GM19467 (cell line): ENCODE measurements at regions not wholly inside any gene's neighbourhood (a gene's known extent, or its start where the extent isn't known, plus 50 kb on each side); places are given as distances from the start of the nearest gene placed in this dataset.

Source experiments
- ATAC-seq: cut with Tn5 transposase; IDR thresholded peaks from one replicate; pipeline ENCODE4 v1.9.1; 2021; ENCODE audit warnings: mild to moderate bottlenecking, moderate library complexity; ENCODE audit not compliant: unreplicated experiment

DNA sequence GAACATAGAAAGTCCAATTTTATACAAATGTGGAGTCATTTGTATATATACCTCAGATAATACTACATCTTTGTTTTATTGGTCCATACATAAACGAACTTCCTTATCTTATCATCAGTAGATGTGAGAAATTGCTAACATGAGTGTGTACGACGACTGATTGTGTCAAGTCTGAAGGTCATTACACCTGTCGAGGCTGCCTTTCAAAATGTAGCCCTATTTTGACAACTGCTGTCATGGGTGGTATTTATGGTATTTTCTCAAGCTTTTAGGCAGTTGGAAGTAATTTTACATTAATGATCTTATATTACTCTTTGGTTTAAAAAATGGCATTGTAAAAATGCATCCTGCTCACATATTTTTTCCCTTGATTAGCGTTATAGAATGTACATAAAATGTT lies 183.7 kb upstream of the DNAJC19 start:
- no peak for ATAC-seq

DNA sequence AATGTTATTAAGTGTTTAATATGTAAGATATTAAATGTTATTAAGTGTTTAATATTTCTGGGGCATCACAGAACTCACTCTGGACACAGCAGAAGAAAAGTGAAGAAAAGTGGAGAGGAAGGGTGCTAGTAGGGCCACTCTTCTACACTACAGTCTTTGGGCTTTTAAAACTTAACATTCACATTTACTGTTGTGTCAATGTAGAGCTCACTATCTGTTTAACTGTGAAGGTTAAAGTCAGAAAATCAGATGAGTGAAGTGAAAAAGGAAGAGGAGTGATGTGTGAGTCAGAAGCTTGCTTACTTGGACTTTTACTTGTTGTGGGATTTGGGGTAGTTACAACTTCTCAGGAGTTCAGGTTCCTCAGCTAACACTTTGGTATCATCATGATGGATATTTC lies 145.3 kb upstream of the DNAJC19 start:
- no peak for ATAC-seq

DNA sequence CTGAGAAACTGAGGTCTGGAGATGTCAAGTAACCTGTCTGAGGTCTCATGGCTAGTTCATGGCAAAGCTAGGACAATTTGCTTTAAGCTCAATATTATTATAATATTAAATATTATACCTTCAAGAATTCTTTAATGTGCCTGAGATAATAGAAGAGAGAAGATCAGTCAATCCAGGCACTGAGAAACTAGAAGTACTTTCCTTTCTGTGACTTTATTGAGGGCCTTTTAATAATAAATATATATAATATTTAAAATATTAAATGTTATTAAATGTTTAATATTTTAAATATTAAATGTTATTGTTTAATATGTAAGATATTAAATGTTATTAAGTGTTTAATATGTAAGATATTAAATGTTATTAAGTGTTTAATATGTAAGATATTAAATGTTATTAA lies 144.3 kb upstream of the DNAJC19 start:
- ATAC-seq = no peak

DNA sequence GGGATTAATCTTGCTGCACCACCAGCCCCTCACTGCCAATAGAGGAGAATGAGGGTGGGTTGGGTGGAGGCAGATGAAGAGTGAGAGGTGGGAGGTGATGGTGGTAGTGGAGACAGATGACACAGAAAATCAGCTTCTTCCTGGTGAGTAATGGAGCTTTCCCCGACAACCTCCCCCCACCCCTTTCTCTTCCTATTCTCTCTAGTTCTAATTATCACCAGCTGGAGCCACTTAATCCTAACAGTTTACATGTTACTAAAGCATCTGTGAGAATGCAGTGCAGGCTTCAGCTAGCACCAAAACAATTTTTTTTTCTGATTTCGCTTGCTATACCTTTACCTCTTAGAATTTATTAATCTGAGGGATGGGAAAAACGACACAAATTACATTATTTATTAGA lies 116.1 kb upstream of the DNAJC19 start:
- ATAC-seq = no peak

DNA sequence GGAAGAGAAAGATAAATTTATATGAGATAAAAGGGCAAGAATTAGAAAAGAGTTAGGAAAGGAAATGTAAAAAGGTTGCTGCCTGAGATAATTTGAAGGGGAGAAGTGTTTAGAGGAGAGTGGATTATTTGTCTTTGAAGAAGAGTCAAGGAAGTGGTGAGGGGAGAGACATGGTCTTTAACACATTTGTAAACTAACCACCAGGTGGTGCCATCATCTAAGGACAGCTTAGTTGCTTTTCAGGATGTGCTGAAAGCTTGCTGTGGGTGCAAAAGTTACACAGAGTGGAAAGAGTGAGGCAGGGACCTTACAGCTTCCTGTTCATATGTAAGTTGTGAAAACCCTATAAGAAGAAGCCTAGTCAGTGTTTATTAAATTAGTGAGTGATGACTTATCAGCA lies 114.1 kb upstream of the DNAJC19 start:
- no peak for ATAC-seq

DNA sequence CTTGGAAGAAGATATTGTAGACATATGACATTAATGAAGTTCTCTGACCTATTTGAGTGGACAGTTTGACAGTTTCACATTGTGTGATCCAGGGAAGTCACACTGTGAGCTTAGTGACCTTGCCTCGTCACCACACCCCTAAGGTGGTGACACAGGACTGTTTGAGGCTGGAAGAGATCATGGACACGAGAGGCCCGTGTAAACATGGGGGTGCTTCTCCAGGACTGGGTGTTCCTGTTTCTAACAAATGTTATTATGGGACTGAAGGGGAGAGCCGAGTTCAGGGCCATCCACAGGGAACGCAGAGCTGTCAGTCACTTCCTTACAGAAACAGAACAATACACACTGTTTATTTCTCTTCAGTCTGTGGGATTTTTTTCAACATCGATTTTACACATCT lies 96.5 kb upstream of the DNAJC19 start:
- no peak for ATAC-seq

DNA sequence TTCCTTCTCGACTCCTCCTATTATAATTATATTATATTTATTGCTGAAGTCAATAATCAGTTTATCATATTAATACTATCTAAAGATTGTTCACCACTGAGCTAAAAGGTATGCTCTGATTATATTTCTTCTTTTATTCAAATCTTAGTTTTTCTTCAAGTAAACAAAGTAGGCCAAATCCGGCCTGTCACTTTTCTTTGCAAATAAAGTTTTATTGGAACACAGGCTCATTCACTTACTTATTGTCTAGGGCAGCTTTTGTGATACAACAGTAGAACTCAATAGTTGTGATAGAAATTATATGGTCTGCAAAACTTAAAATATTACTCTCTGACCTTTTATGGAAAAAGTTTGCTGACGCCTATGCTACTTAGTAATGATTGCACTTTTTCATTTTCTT lies 92.4 kb upstream of the DNAJC19 start:
- ATAC-seq = no peak

DNA sequence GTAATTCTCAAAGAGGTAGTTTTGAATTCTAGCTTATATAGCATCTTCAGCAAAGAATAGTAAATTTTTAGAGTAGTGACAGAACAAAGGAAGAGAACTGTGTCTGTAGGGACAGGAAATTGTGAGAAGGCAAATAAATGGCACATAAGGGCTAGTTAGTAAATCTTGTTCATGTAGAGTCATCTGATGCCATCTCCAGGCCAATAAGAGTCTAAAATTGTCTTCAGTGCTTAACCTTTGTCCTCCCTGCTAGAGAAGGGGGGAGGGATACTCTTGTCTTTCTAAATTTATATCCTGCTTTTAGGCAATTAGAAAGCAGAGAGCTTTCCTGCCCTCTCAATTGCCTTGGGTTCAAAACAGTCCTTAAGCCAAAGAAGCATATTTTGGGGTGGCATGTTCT lies 87.0 kb upstream of the DNAJC19 start:
- ATAC-seq = no peak

DNA sequence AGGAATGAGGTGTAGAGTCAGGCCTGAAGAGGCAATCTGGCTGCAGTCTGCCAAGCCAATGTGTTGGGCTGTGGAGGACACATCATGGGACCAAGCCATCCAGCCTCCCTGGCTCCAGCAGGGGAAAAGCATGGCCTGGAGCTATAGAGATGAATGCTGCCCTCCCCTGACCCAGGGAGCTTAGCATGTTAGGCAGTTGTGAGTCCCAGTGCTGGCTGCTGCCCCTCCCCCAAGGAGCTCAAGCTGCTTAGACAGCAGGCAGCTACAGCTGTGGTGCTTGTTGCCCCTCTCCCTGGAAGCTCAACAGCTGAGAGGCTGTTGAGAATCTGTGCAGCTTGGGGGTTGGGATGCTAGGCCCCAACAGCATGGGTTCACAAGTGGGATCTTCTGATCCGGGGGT lies 85.6 kb upstream of the DNAJC19 start:
- no peak for ATAC-seq

DNA sequence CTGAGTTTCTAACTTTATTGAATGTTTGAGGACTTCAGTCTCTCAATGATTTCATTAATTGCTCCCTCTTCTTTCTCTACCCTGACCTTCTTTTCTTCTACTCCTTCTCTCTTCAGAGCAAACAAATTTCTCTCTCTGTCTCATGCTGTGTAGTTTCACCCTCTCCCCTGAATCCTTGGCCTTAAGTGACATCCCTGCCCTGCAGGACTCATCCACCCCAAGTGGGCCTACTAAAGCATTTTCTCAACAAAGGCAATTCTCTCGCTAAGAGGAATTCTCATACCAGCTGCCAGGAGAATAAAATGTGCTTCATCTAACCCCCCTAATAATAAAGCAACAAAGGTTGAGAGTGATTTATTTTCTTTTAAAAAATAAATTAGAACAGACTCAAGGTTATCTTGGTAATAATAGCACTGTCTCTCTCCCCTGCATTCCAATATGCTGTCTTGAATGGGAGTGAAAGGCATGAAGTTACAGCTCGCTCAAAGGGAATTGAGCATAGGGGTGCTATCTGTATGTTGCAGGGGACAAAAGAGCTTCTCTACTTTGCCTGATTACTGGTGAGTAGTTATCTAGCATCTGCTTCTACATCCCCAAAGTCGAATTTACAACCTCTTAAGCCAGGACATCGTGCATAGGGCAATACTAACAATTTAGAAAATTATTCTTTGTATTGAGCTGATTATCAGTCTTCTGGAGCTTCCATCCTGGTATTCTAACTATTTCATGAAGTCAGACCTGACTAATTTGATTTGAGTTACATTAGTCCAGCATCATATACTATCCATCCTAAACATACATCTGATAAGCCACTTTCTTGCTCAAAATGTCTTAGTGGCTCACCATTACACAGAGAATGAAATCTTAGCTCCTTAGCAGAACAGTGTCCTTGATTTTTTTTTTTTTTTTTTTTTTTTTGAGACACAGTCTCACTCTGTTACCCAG lies 76.9 kb upstream of the DNAJC19 start:
- no peak for ATAC-seq

DNA sequence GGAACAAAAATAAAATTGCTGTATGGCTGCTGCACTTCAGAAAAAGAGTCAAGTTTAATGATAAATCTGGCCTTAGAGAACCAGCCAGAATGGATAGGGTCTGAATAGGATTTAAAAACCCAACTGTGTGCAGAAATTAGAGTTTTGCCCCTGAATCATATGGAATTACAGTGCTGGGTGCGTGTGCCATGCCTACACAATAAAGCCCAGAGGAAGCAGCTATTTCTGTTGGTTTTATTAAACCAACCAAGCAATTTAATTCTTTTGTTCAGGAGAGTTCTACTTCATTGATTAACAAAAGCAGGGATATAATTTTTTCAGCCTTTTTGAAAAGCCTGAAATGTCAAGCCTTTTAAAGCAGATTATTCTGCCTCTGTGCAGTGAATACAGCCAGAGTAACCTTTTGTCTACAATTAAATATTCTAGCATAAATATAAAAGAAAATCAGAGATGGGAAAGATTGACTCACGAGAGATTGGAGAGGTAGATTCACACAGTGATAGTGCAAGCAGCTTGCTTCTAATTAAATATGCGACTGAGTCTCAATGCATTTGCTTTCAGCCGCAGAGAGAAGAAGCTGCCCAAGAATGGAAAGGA lies 66.7 kb upstream of the DNAJC19 start:
- no peak for ATAC-seq

DNA sequence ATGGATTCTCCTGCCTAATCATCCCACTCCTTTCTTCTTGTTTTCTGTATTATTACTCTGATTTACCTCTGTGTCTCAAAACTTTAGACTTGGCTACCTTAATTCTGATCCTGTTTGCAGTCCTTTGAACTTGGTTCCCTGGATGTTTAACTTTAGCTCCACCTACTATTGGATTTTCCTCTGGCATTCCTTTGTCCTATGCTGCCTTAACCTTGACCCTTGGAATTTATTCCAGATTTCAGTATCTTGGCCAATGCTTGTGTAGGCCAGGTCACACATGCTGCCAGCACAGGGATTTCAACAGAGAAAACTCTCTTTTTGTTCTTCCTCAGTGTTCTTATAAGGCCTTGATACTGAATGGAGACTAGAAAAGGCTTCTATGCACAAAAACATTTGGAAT lies 65.0 kb upstream of the DNAJC19 start:
- ATAC-seq = no peak

DNA sequence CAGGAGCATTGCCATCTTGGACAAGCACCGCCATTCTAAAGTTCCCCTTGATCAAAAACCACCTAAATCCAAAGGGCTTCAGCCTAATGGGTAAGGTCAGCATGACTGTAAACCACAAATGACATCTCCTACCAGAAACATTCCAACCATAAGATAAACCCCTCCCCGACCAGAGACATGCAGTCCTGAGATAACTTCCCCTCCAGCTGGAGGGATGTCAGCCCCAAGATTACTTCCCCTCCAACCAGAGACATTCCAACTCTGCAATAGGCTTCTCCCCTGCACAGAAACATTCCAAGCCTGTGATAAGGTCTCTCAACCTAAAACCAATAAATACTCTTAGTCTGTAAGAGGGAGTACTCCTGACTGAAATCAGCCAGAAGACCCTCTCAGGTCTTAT lies 62.7 kb upstream of the DNAJC19 start:
- no peak for ATAC-seq

DNA sequence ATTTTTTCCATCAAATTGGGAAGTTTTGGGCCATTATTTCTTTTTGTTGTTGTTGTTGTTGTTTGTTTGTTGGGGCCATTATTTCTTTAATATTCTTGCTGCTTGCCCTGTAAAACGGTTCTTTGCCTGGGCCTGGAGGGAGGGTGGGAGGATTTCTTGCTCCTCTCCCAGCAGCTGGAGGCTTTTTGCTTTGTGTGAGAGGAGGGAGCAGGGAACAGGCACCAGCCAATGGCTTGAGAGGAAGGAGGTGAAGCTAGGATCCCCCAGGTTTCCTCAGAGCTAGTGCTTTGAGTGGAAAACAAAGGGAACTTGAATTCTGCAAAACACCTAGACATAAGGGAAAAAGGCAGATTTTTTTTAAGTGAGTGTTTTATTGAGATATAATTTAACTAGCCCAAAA lies 61.2 kb upstream of the DNAJC19 start:
- ATAC-seq = no peak

DNA sequence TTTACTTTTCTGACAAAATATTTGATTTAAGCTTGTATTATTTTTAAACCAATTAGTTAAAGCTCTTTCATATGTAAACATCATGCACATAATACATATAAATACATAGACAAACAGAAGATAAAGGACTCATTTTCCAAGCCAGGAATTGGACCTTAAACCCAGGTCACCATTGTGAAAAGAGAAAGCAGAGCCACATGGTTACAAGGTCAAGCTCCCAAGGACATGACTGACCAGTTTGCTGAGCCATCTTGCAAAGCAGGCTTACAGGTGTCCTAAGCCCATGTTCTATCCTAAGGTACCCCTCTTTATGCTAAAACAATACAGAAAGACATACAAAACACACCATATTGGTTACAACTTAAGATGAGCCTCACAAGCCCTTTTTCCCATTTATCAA lies 50.5 kb upstream of the DNAJC19 start:
- ATAC-seq = no peak
